GM12878 (cell line): ENCODE measurements at regions not wholly inside any gene's neighbourhood (a gene's known extent, or its start where the extent isn't known, plus 50 kb on each side); places are given as distances from the start of the nearest gene placed in this dataset.

Experiments
- ATAC-seq: fragments of 200-7000 bp; cut with Tn5 transposase; 3 replicates; pipeline ENCODE4 v1.9.1; 2020; ENCODE audit warnings: mild to moderate bottlenecking, moderate library complexity
- BruUV-seq: library from RNA; stranded (reverse); fragments of 400-500 nt; replicated peaks from 2 replicates; lab custom pipeline; 2021; lab: Mats Ljungman, UMichigan
- CTCF ChIA-PET: fragments of 300-600 bp; sonication (Branson Sonifier 250); formaldehyde crosslinking; extraction: SDS; loops from one replicate; lab custom pipeline; 2021; ENCODE audit warnings: inconsistent platforms; lab: Yijun Ruan, JAX
- POLR2A ChIA-PET: fragments of 350-600 bp; formaldehyde crosslinking; extraction: SDS; loops from one replicate; lab custom pipeline; 2021; ENCODE audit warnings: inconsistent platforms; lab: Charles Lee
- RAD21 ChIA-PET: fragments of 300-600 bp; sonication (Branson Sonifier 250); formaldehyde crosslinking; loops from one replicate; lab custom pipeline; 2023; ENCODE audit warnings: antibody characterized with exemption; ENCODE audit not compliant: unreplicated experiment; lab: Charles Lee
- SMC1A ChIA-PET: fragments of 300-600 bp; sonication (Branson Sonifier 250); formaldehyde crosslinking; loops from one replicate; lab custom pipeline; 2023; ENCODE audit not compliant: unreplicated experiment, uncharacterized antibody; lab: Charles Lee
- DNase-seq: peaks from one replicate; pipeline ENCODE4 v3.0.0-alpha.2; 2011; ENCODE audit warnings: low read depth, low spot score
- FAIRE-seq: peaks from 3 replicates; lab custom pipeline; 2011; peaks lifted over from hg19 to GRCh38; lab: Jason Lieb, UNC
- H2AFZ ChIP-seq: 2 replicates; pipeline ENCODE4 v1.6.0; 2011; ENCODE audit warnings: low read depth, low read length, control low read depth; ENCODE audit not compliant: control insufficient read depth
- H3K27ac ChIP-seq: 2 replicates; pipeline ENCODE4 v1.5.1; 2011; ENCODE audit warnings: control low read depth; ENCODE audit not compliant: control insufficient read depth, insufficient read depth
- H3K27me3 ChIP-seq, 2 experiments: replicated peaks in 1 of 2; 2 replicates each; pipeline versions ENCODE4 v1.6.0 to v1.6.1; 2011; ENCODE audit warnings: low read length in 1 of 2; ENCODE audit not compliant: control insufficient read depth in 2 of 2, insufficient read depth in 2 of 2
- H3K36me3 ChIP-seq, 2 experiments: 2 replicates each; pipeline ENCODE4 v1.5.1; 2011; ENCODE audit warnings: low read length in 1 of 2; ENCODE audit not compliant: control insufficient read depth in 2 of 2, insufficient read depth in 2 of 2
- H3K4me1 ChIP-seq: 2 replicates; pipeline ENCODE4 v1.6.1; 2011; ENCODE audit warnings: mild to moderate bottlenecking, low read length, moderate library complexity, mixed read lengths; ENCODE audit not compliant: control insufficient read depth, insufficient read depth
- H3K4me2 ChIP-seq: 2 replicates; pipeline ENCODE4 v1.6.0; 2011; ENCODE audit warnings: control low read depth; ENCODE audit not compliant: control insufficient read depth, insufficient read depth
- H3K4me3 ChIP-seq: fragments of 200-600 bp; sonication (generic); 2 replicates; pipeline ENCODE4 v1.5.1; 2016
- H3K79me2 ChIP-seq: 2 replicates; pipeline ENCODE4 v1.6.0; 2011; ENCODE audit warnings: low read length; ENCODE audit not compliant: control insufficient read depth, insufficient read depth
- H3K9ac ChIP-seq: 2 replicates; pipeline ENCODE4 v1.8.0; 2011; ENCODE audit warnings: low read length, control low read depth, mixed read lengths; ENCODE audit not compliant: control insufficient read depth, insufficient read depth
- H3K9me3 ChIP-seq: replicated peaks from 3 replicates; pipeline ENCODE4 v1.5.1; 2011; ENCODE audit warnings: mild to moderate bottlenecking, low read length; ENCODE audit not compliant: control insufficient read depth, insufficient read depth
- H4K20me1 ChIP-seq: 2 replicates; pipeline ENCODE4 v1.6.0; 2011; ENCODE audit not compliant: control insufficient read depth, insufficient read depth
- ATF3 ChIP-seq: IDR thresholded peaks from 2 replicates; pipeline ENCODE4 v1.6.1; 2011; ENCODE audit warnings: low read depth, mild to moderate bottlenecking, low read length, moderate library complexity, borderline replicate concordance; ENCODE audit errors: extremely low read depth
- HCFC1 ChIP-seq: fragments of 150-350 bp; IDR thresholded peaks from 2 replicates; pipeline ENCODE4 v1.6.1; 2014; ENCODE audit warnings: low read length
- MAX ChIP-seq: IDR thresholded peaks from 2 replicates; pipeline ENCODE4 v1.6.1; 2012; ENCODE audit warnings: low read depth, low read length, improper control_type of control experiment
- NFXL1 ChIP-seq: fragments of 450-650 bp; IDR thresholded peaks from 2 replicates; pipeline ENCODE4 v1.6.1; 2017; ENCODE audit warnings: antibody characterized with exemption, mild to moderate bottlenecking, borderline replicate concordance
- SREBF2 ChIP-seq: IDR thresholded peaks from 2 replicates; pipeline ENCODE4 v1.6.1; 2012; ENCODE audit warnings: mild to moderate bottlenecking, low read length
- STAT3 ChIP-seq: IDR thresholded peaks from 2 replicates; pipeline ENCODE4 v1.6.1; 2011; ENCODE audit warnings: low read depth, low read length, improper control_type of control experiment
- TBL1XR1 ChIP-seq: IDR thresholded peaks from 2 replicates; pipeline ENCODE4 v1.6.1; 2012; ENCODE audit warnings: low read depth, low read length, improper control_type of control experiment
- TCF12 ChIP-seq: IDR thresholded peaks from 2 replicates; pipeline ENCODE4 v1.6.1; 2011; ENCODE audit warnings: low read depth, mild to moderate bottlenecking, low read length
- ZNF592 ChIP-seq: fragments of 450-650 bp; IDR thresholded peaks from 2 replicates; pipeline ENCODE4 v1.6.1; 2017; ENCODE audit warnings: mild to moderate bottlenecking, moderate library complexity
- ZNF687 ChIP-seq: fragments of 450-650 bp; IDR thresholded peaks from 2 replicates; pipeline ENCODE4 v1.6.1; 2017; ENCODE audit warnings: mild to moderate bottlenecking, moderate library complexity
- WGBS: methylation state at CpG from one replicate; pipeline ENCODE4 v1.1.6; 2016; ENCODE audit warnings: low lambda C conversion rate; ENCODE audit not compliant: insufficient replicate concordance, insufficient coverage; ENCODE audit errors: missing lambda C conversion rate; 5-methylcytosine and 5-hydroxymethylcytosine counted together
- in situ Hi-C: fragments of 300-500 bp; cut with MboI; formaldehyde crosslinking; loops from 9 replicates; pipeline ENCODE4 v1.14.3; 2018; ENCODE audit warnings: mixed read lengths
- intact Hi-C: fragments of 100-400 bp; cut with micrococcal nuclease; formaldehyde crosslinking; loops from one replicate; pipeline ENCODE4 v1.14.2; 2022; ENCODE audit not compliant: unreplicated experiment

GRCh38 chr9:135290566-135290965 lies 189.0 kb upstream of the PPP1R26 start (continued):
- TF ChIP-seq ZNF687, result no peak

GRCh38 chr9:135291165-135291564 lies 188.4 kb upstream of the PPP1R26 start:
- H3K4me2 ChIP-seq, result no peak overlapping the region
- BruUV-seq, result no TSS peak
- in situ Hi-C loops, result no loop called here
- no peaks in the 10 kb centered on the region for H3K36me3 ChIP-seq
- WGBS, result 38% methylated on average over 17 of the region's 17 CpGs
- H3K4me3 ChIP-seq, result no peak overlapping the region
- H4K20me1 ChIP-seq, result no peaks in the 10 kb centered on the region
- H3K9me3 ChIP-seq, result no peaks in the 10 kb centered on the region
- ChIA-PET RAD21 (no interaction called here), CTCF (no interaction called here), SMC1A (no interaction called here), POLR2A (no interaction called here)
- H3K4me1 ChIP-seq, result no peaks in the 10 kb centered on the region
- ATAC-seq (no peak), DNase-seq (no peak), FAIRE-seq (no peak)
- no peak overlapping the region for H2AFZ ChIP-seq
- H3K9ac ChIP-seq, result no peak overlapping the region
- no peaks in the 10 kb centered on the region for H3K79me2 ChIP-seq
- H3K27me3 ChIP-seq, result no peaks in the 10 kb centered on the region; a peak in 2 of 4 replicates
- H3K27ac ChIP-seq, result no peak overlapping the region
- intact Hi-C loops, result no loop called here
- no peak for TF ChIP-seq MAX
- no peak for TF ChIP-seq TBL1XR1
- TF ChIP-seq HCFC1, result no peak
- no peak for TF ChIP-seq SREBF2
- TF ChIP-seq TCF12, result no peak
- no peak for TF ChIP-seq NFXL1
- no peak for TF ChIP-seq ZNF687
- no peak for TF ChIP-seq STAT3
- TF ChIP-seq ZNF592, result no peak
- no peak for TF ChIP-seq ATF3
